Gastrocnemius medialis (tissue), 4 donors: ENCODE measurements at regions not wholly inside any gene's neighbourhood (a gene's known extent, or its start where the extent isn't known, plus 50 kb on each side); places are given as distances from the start of the nearest gene placed in this dataset.

Experiments used
- ATAC-seq, 2 donors: fragments of 150-250 bp; one replicate each; pipeline ENCODE4 v1.9.1; 2016
- DNase-seq, 2 donors: peaks; one replicate each; pipeline ENCODE4 v3.0.0-alpha.2; 2019
- H3K27ac ChIP-seq, 4 donors: fragments of 200-600 bp; sonication (generic); 1 replicate in 1 of 4; 2 replicates in 3 of 4; pipeline ENCODE4 v1.5.1; 2016 to 2018; ENCODE audit warnings: mild to moderate bottlenecking in 2 of 4, moderate library complexity in 1 of 4
- H3K27me3 ChIP-seq, 3 donors: fragments of 200-600 bp; sonication (generic) in 2 of 3; 1 replicate in 1 of 3; 2 replicates in 2 of 3; pipeline versions ENCODE4 v1.5.1 to v1.6.0; 2016 to 2019; ENCODE audit warnings: mild to moderate bottlenecking in 1 of 3, moderate library complexity in 1 of 3
- H3K36me3 ChIP-seq, 2 donors: fragments of 200-600 bp; sonication (generic) in 1 of 2; one replicate each; pipeline ENCODE4 v1.5.1; 2017 to 2018
- H3K4me1 ChIP-seq, 2 donors: fragments of 200-600 bp; sonication (generic) in 1 of 2; one replicate each; pipeline ENCODE4 v1.5.1; 2016 to 2017; ENCODE audit warnings: mild to moderate bottlenecking in 2 of 2
- H3K4me3 ChIP-seq, 4 donors: fragments of 200-600 bp; sonication (generic) in 3 of 4; 1 replicate in 1 of 4; 2 replicates in 3 of 4; pipeline ENCODE4 v1.5.1; 2016 to 2019; ENCODE audit warnings: mild to moderate bottlenecking in 2 of 4
- H3K9me3 ChIP-seq, 3 donors: fragments of 200-600 bp; sonication (generic) in 2 of 3; 1 replicate in 1 of 3; 2 replicates in 2 of 3; pipeline ENCODE4 v1.5.1; 2016 to 2019
- CTCF ChIP-seq, 5 experiments: fragments of 450-650 bp in 3 of 5; fragments of 200-600 bp in 2 of 5; sonication (generic) in 2 of 5; IDR thresholded peaks in 4 of 5; conservative IDR thresholded peaks in 1 of 5; 1 replicate in 4 of 5; 2 replicates in 1 of 5; pipeline ENCODE4 v1.5.1; 2016 to 2019; ENCODE audit warnings: antibody characterized with exemption in 5 of 5, mild to moderate bottlenecking in 3 of 5, moderate library complexity in 3 of 5
- POLR2A ChIP-seq, 2 donors: fragments of 450-650 bp; IDR thresholded peaks; one replicate each; pipeline ENCODE4 v1.6.1; 2017; ENCODE audit warnings: antibody characterized with exemption in 2 of 2, mild to moderate bottlenecking in 2 of 2, moderate library complexity in 2 of 2
- in situ Hi-C, 4 donors: fragments of 200-750 bp; cut with MboI; loops; one replicate each; pipeline versions ENCODE4 v1.15.0 to v1.8.0; 2017; ENCODE audit warnings: low sequenced_read_pairs in 4 of 4
- intact Hi-C: fragments of 100-400 bp; cut with DNase I; formaldehyde crosslinking; loops from one replicate; pipeline ENCODE4 v1.15.1; 2023; ENCODE audit warnings: low total_unique reads

- in situ Hi-C loops: no loop called here
- H3K27me3 ChIP-seq: no peaks in the 10 kb centered on the region
- no peak overlapping the region for H3K4me3 ChIP-seq
- no peak overlapping the region for H3K27ac ChIP-seq
- intact Hi-C loops: no loop called here
- no peaks in the 10 kb centered on the region for H3K4me1 ChIP-seq
- no peaks in the 10 kb centered on the region for H3K9me3 ChIP-seq
- H3K36me3 ChIP-seq: no peaks in the 10 kb centered on the region
- DNase-seq (no peak), ATAC-seq (no peak)
- TF ChIP-seq POLR2A (IDR thresholded peaks at IDR 0.05): no peak
- no peak for TF ChIP-seq CTCF (IDR thresholded peaks at IDR 0.05 in 4 of 5, conservative IDR thresholded peaks at IDR 0.05 in 1 of 5)
Measured at GRCh38 chr18:77547757-77548156, 298.1 kb downstream of the GALR1 start.

- TF ChIP-seq POLR2A (IDR thresholded peaks at IDR 0.05): no peak
- TF ChIP-seq CTCF (IDR thresholded peaks at IDR 0.05 in 4 of 5, conservative IDR thresholded peaks at IDR 0.05 in 1 of 5): no peak
- in situ Hi-C loops: no loop called here
- Histone ChIP-seq H3K9me3 (no peaks in the 10 kb centered on the region), H3K27me3 (no peaks in the 10 kb centered on the region), H3K4me1 (no peaks in the 10 kb centered on the region), H3K36me3 (no peaks in the 10 kb centered on the region), H3K4me3 (no peak overlapping the region), H3K27ac (no peak overlapping the region)
- ATAC-seq (no peak), DNase-seq (no peak)
- intact Hi-C loops: no loop called here
Measured at GRCh38 chr18:77548790-77549420, 299.3 kb downstream of the GALR1 start.

- H3K4me3 ChIP-seq: no peak overlapping the region
- H3K27me3 ChIP-seq: no peaks in the 10 kb centered on the region
- ATAC-seq (peak; percentile 46 to 72), DNase-seq (peak in 1 of 2 donors; percentile 19)
- in situ Hi-C loops (loop anchor here in 1 of 4 donors (25.0 kb wide), 1 partner anchor 88 kb away; no protein-coding TSS in a partner anchor), intact Hi-C loops (no loop called here)
- H3K9me3 ChIP-seq: no peaks in the 10 kb centered on the region
- no peaks in the 10 kb centered on the region for H3K4me1 ChIP-seq
- no peak overlapping the region for H3K27ac ChIP-seq
- no peaks in the 10 kb centered on the region for H3K36me3 ChIP-seq
- TF ChIP-seq POLR2A (IDR thresholded peaks at IDR 0.05): no peak
Measured at GRCh38 chr18:77550625-77551024, 301.0 kb downstream of the GALR1 start.

- intact Hi-C loops (no loop called here), in situ Hi-C loops (loop anchor here in 1 of 4 donors (25.0 kb wide), 1 partner anchor 89 kb away; no protein-coding TSS in a partner anchor)
- no peak for TF ChIP-seq CTCF (IDR thresholded peaks at IDR 0.05 in 4 of 5, conservative IDR thresholded peaks at IDR 0.05 in 1 of 5)
- Histone ChIP-seq H3K4me1 (no peaks in the 10 kb centered on the region), H3K27ac (no peak overlapping the region), H3K27me3 (no peaks in the 10 kb centered on the region), H3K4me3 (no peak overlapping the region), H3K36me3 (no peaks in the 10 kb centered on the region), H3K9me3 (no peaks in the 10 kb centered on the region)
- no peak for DNase-seq
- ATAC-seq: no peak
Measured at GRCh38 chr18:77551055-77551454, 301.4 kb downstream of the GALR1 start.

- Histone ChIP-seq H3K4me3 (no peak overlapping the region), H3K27me3 (no peaks in the 10 kb centered on the region), H3K36me3 (no peaks in the 10 kb centered on the region), H3K4me1 (no peaks in the 10 kb centered on the region), H3K27ac (no peak overlapping the region), H3K9me3 (no peaks in the 10 kb centered on the region)
- no peak for TF ChIP-seq POLR2A (IDR thresholded peaks at IDR 0.05)
- TF ChIP-seq CTCF (IDR thresholded peaks at IDR 0.05 in 4 of 5, conservative IDR thresholded peaks at IDR 0.05 in 1 of 5): no peak
- DNase-seq (no peak), ATAC-seq (no peak)
- intact Hi-C loops (no loop called here), in situ Hi-C loops (loop anchor here in 1 of 4 donors (25.0 kb wide), 1 partner anchor 91 kb away; no protein-coding TSS in a partner anchor)
Measured at GRCh38 chr18:77552945-77553344, 303.3 kb downstream of the GALR1 start.
